ENCODE measurements at regions not wholly inside any gene's neighbourhood (a gene's known extent, or its start where the extent isn't known, plus 50 kb on each side); places are given as distances from the start of the nearest gene placed in this dataset.
"Not testable (repeated sequence)": the region's sequence is repeated elsewhere in the genome, so short reads cannot be mapped to it uniquely, and the experiment has no call there.

DNA sequence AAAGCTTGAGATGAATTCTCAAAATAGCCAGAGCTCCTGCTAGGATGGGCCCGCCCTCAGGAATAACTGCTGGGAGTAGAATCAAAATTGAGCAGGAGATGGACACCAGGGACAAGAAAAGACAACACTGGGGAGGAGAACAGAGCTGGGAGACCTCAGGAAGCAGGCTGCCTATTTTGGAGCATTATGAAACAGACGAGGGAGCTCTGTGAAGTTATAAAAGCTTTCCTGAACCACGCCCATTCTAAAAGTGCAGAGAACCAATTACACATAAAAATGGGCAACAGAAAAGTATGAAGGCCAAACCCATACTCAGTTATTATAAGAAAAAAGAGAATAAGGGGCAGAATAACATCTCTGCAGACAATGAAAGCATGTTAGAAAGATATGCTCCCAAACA is 213.9 kb upstream of the TRPC7 start:
- H3K36me3 ChIP-seq (ENCODE audit: control insufficient read depth in 2 of 2, insufficient read depth in 1 of 2, low read length in 2 of 2): no peaks in the 10 kb centered on the region
- no peaks in the 10 kb centered on the region for H3K4me1 ChIP-seq (ENCODE audit: control insufficient read depth, insufficient read depth, low read length)
- ChIA-PET POLR2A (no interaction called here), CTCF (interaction anchor here (1.2 kb wide), 1 partner anchor 108 kb away, joined by 5 read pairs; no protein-coding TSS in a partner anchor)
- no peak for TF ChIP-seq ZNF146 (tag by site-specific recombination; IDR thresholded peaks at IDR 0.05)
- TF ChIP-seq ZNF48 (tag by site-specific recombination; IDR thresholded peaks at IDR 0.05): no peak
- TF ChIP-seq ZNF221 (tag by site-specific recombination; IDR thresholded peaks at IDR 0.05; ENCODE audit: borderline replicate concordance): no peak
- TF ChIP-seq ZNF350 (tag by site-specific recombination; IDR thresholded peaks at IDR 0.05): no peak
- no peak for TF ChIP-seq SALL2 (tag by site-specific recombination; IDR thresholded peaks at IDR 0.05; ENCODE audit: borderline replicate concordance)
- H3K27ac ChIP-seq (ENCODE audit: extremely low read depth, low read depth, low read length): no peak overlapping the region
- no peak overlapping the region for H3K4me3 ChIP-seq (ENCODE audit: low read depth, low read length)
- no peaks in the 10 kb centered on the region for H3K9me3 ChIP-seq (ENCODE audit: control insufficient read depth, insufficient read depth, low read depth, low read length)

DNA sequence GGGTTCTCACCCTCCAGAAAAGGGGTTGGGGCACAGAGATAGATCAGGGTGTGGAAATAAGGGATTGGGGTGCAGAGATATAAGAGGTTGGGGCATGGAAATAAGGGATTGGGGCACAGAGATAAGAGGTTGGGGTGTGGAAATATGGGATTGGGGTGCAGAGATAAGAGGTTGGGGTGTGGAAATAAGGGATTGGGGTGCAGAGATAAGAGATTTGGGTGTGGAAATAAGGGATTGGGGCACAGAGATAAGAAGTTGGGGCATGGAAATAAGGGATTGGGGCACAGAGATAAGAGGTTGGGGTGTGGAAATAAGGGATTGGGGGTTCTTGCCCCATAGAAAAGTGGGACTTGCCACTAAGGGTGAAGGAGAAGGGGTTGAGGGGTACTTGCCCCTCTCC is 204.5 kb upstream of the TRPC7 start:
- H3K36me3 ChIP-seq (ENCODE audit: control insufficient read depth in 2 of 2, insufficient read depth in 1 of 2, low read length in 2 of 2); H3K27ac ChIP-seq (ENCODE audit: extremely low read depth, low read depth, low read length); H3K9me3 ChIP-seq (ENCODE audit: control insufficient read depth, insufficient read depth, low read depth, low read length); H3K4me1 ChIP-seq (ENCODE audit: control insufficient read depth, insufficient read depth, low read length); H3K4me3 ChIP-seq (ENCODE audit: low read depth, low read length); CTCF ChIA-PET; POLR2A ChIA-PET: not testable (repeated sequence)

GRCh38 chr5:136565457-136565856 is 200.1 kb upstream of the TRPC7 start:
- POLR2A ChIA-PET; CTCF ChIA-PET; H3K27ac ChIP-seq (ENCODE audit: extremely low read depth, low read depth, low read length); H3K36me3 ChIP-seq (ENCODE audit: control insufficient read depth in 2 of 2, insufficient read depth in 1 of 2, low read length in 2 of 2); H3K4me1 ChIP-seq (ENCODE audit: control insufficient read depth, insufficient read depth, low read length); H3K4me3 ChIP-seq (ENCODE audit: low read depth, low read length); H3K9me3 ChIP-seq (ENCODE audit: control insufficient read depth, insufficient read depth, low read depth, low read length): not testable (repeated sequence)

- CTCF ChIA-PET; H3K9me3 ChIP-seq (ENCODE audit: control insufficient read depth, insufficient read depth, low read depth, low read length); POLR2A ChIA-PET; H3K4me3 ChIP-seq (ENCODE audit: low read depth, low read length); H3K4me1 ChIP-seq (ENCODE audit: control insufficient read depth, insufficient read depth, low read length); H3K27ac ChIP-seq (ENCODE audit: extremely low read depth, low read depth, low read length); H3K36me3 ChIP-seq (ENCODE audit: control insufficient read depth in 2 of 2, insufficient read depth in 1 of 2, low read length in 2 of 2): not testable (repeated sequence)
These were observed 199.7 kb upstream of the TRPC7 start for GRCh38 chr5:136565050-136565449.

GRCh38 chr5:136564431-136564830 is 199.1 kb upstream of the TRPC7 start:
- POLR2A ChIA-PET; H3K36me3 ChIP-seq (ENCODE audit: control insufficient read depth in 2 of 2, insufficient read depth in 1 of 2, low read length in 2 of 2); H3K4me1 ChIP-seq (ENCODE audit: control insufficient read depth, insufficient read depth, low read length); H3K4me3 ChIP-seq (ENCODE audit: low read depth, low read length); H3K9me3 ChIP-seq (ENCODE audit: control insufficient read depth, insufficient read depth, low read depth, low read length); H3K27ac ChIP-seq (ENCODE audit: extremely low read depth, low read depth, low read length); CTCF ChIA-PET: not testable (repeated sequence)

DNA sequence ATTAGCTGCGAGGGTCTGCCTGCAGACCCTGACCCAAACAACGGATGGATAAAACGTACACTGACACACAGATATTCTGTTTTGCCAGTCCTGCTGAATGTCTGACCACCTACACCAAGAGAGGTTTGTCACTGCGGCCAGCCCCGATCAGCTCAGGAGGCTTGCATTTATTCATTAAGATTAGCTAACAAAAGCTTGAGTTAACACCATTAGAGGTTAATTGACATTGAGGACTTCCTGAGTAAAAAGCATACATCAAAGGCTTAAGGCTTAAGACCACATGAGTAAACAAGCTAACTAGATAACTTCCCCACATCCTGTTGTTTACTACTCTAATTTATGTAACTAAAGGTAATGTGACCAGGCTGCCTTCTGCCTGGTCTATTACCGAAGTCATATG is 198.1 kb upstream of the TRPC7 start:
- TF ChIP-seq ZNF311 (tag by site-specific recombination; IDR thresholded peaks at IDR 0.05; ENCODE audit: borderline replicate concordance): no peak
- no peak for TF ChIP-seq MEIS1 (CRISPR knock-in tag; IDR thresholded peaks at IDR 0.05; ENCODE audit: borderline replicate concordance)
- no peak for TF ChIP-seq ZSCAN30 (tag by site-specific recombination; IDR thresholded peaks at IDR 0.05)
- no peak for TF ChIP-seq SP3 (tag by site-specific recombination; IDR thresholded peaks at IDR 0.05)
- no peaks in the 10 kb centered on the region for H3K9me3 ChIP-seq (ENCODE audit: control insufficient read depth, insufficient read depth, low read depth, low read length)
- ChIA-PET CTCF (no interaction called here), POLR2A (no interaction called here)
- H3K4me3 ChIP-seq (ENCODE audit: low read depth, low read length): no peak overlapping the region
- no peaks in the 10 kb centered on the region for H3K4me1 ChIP-seq (ENCODE audit: control insufficient read depth, insufficient read depth, low read length)
- H3K36me3 ChIP-seq (ENCODE audit: control insufficient read depth in 2 of 2, insufficient read depth in 1 of 2, low read length in 2 of 2): no peaks in the 10 kb centered on the region
- no peak overlapping the region for H3K27ac ChIP-seq (ENCODE audit: extremely low read depth, low read depth, low read length)

DNA sequence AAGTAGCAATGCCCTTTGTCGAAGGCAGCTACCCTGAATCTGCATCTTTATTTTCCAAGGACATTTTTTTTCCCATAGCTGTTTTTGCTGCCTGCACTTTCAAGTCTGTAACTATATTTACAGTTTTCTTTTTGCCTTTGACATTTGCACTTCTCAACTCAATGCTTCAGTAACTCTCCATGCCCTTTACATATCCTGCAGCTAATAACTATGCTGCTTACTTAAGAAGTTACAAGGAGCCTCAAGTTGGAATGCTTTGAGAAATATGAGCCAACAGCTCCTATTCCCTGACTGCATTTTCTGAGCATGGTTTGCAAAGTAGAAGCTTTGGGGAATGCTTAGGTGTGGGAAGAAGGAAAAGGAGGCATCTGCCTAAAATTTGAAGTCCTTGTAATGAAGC is 194.8 kb upstream of the TRPC7 start:
- Histone ChIP-seq H3K4me1 (ENCODE audit: control insufficient read depth, insufficient read depth, low read length) (no peaks in the 10 kb centered on the region), H3K9me3 (ENCODE audit: control insufficient read depth, insufficient read depth, low read depth, low read length) (no peaks in the 10 kb centered on the region), H3K27ac (ENCODE audit: extremely low read depth, low read depth, low read length) (no peak overlapping the region), H3K4me3 (ENCODE audit: low read depth, low read length) (no peak overlapping the region), H3K36me3 (ENCODE audit: control insufficient read depth in 2 of 2, insufficient read depth in 1 of 2, low read length in 2 of 2) (no peaks in the 10 kb centered on the region)
- POLR2A ChIA-PET: no interaction called here
- CTCF ChIA-PET: interaction anchor here (0.7 kb wide), 1 partner anchor 211 kb away, joined by 3 read pairs; no protein-coding TSS in a partner anchor
- TF ChIP-seq, protein P1, sequence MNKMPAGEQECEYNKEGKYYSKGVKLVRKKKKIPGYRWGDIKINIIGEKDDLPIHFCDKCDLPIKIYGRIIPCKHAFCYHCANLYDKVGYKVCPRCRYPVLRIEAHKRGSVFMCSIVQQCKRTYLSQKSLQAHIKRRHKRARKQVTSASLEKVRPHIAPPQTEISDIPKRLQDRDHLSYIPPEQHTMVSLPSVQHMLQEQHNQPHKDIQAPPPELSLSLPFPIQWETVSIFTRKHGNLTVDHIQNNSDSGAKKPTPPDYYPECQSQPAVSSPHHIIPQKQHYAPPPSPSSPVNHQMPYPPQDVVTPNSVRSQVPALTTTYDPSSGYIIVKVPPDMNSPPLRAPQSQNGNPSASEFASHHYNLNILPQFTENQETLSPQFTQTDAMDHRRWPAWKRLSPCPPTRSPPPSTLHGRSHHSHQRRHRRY (tag by site-specific recombination; IDR thresholded peaks at IDR 0.05): no peak
- TF ChIP-seq ZNF600 (tag by site-specific recombination; IDR thresholded peaks at IDR 0.05): no peak
- TF ChIP-seq, protein P2, sequence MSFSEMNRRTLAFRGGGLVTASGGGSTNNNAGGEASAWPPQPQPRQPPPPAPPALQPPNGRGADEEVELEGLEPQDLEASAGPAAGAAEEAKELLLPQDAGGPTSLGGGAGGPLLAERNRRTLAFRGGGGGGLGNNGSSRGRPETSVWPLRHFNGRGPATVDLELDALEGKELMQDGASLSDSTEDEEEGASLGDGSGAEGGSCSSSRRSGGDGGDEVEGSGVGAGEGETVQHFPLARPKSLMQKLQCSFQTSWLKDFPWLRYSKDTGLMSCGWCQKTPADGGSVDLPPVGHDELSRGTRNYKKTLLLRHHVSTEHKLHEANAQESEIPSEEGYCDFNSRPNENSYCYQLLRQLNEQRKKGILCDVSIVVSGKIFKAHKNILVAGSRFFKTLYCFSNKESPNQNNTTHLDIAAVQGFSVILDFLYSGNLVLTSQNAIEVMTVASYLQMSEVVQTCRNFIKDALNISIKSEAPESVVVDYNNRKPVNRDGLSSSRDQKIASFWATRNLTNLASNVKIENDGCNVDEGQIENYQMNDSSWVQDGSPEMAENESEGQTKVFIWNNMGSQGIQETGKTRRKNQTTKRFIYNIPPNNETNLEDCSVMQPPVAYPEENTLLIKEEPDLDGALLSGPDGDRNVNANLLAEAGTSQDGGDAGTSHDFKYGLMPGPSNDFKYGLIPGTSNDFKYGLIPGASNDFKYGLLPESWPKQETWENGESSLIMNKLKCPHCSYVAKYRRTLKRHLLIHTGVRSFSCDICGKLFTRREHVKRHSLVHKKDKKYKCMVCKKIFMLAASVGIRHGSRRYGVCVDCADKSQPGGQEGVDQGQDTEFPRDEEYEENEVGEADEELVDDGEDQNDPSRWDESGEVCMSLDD (tag by site-specific recombination; IDR thresholded peaks at IDR 0.05): no peak
- TF ChIP-seq ZNF311 (tag by site-specific recombination; IDR thresholded peaks at IDR 0.05; ENCODE audit: borderline replicate concordance): no peak

All from HEK293 (cell line).